8988T (cell line): ENCODE measurements at regions not wholly inside any gene's neighbourhood (a gene's known extent, or its start where the extent isn't known, plus 50 kb on each side); places are given as distances from the start of the nearest gene placed in this dataset.

Source experiments
- DNase-seq: peaks from one replicate; pipeline ENCODE4 v3.0.0; 2011

- no peak for DNase-seq
Observed at GRCh38 chr18:51862051-51862715, 477.8 kb upstream of the DCC start.

- no peak for DNase-seq
Observed at GRCh38 chr18:51864219-51864965, 475.6 kb upstream of the DCC start.

- DNase-seq: no peak
Observed at GRCh38 chr18:51865538-51865937, 474.5 kb upstream of the DCC start.

- no peak for DNase-seq
Observed at GRCh38 chr18:51867767-51868166, 472.2 kb upstream of the DCC start.

GRCh38 chr18:51878724-51879123 is 461.3 kb upstream of the DCC start:
- no peak for DNase-seq

- DNase-seq: no peak
Observed at GRCh38 chr18:51879329-51879728, 460.7 kb upstream of the DCC start.

GRCh38 chr18:51881394-51881793 is 458.6 kb upstream of the DCC start:
- no peak for DNase-seq

GRCh38 chr18:51884039-51884438 is 456.0 kb upstream of the DCC start:
- DNase-seq: no peak

GRCh38 chr18:51890762-51891161 is 449.2 kb upstream of the DCC start:
- no peak for DNase-seq

- DNase-seq: no peak
Observed at GRCh38 chr18:51891876-51892275, 448.1 kb upstream of the DCC start.

- no peak for DNase-seq
Observed at GRCh38 chr18:51897884-51898283, 442.1 kb upstream of the DCC start.

- DNase-seq: no peak
Observed at GRCh38 chr18:51907687-51908597, 432.1 kb upstream of the DCC start.

GRCh38 chr18:51908598-51908944 is 431.4 kb upstream of the DCC start:
- no peak for DNase-seq

GRCh38 chr18:51911584-51911983 is 428.4 kb upstream of the DCC start:
- no peak for DNase-seq

GRCh38 chr18:51912381-51912780 is 427.6 kb upstream of the DCC start:
- no peak for DNase-seq

GRCh38 chr18:51915176-51915575 is 424.8 kb upstream of the DCC start:
- no peak for DNase-seq

GRCh38 chr18:51921862-51922261 is 418.1 kb upstream of the DCC start:
- no peak for DNase-seq

- DNase-seq: no peak
Observed at GRCh38 chr18:51933903-51934302, 406.1 kb upstream of the DCC start.

GRCh38 chr18:51936115-51936514 is 403.9 kb upstream of the DCC start:
- DNase-seq: no peak

- DNase-seq: no peak
Observed at GRCh38 chr18:51941999-51942398, 398.0 kb upstream of the DCC start.

- DNase-seq: no peak
Observed at GRCh38 chr18:51943281-51943680, 396.7 kb upstream of the DCC start.

GRCh38 chr18:51946946-51947345 is 393.1 kb upstream of the DCC start:
- DNase-seq: no peak

GRCh38 chr18:51952844-51953243 is 387.2 kb upstream of the DCC start:
- no peak for DNase-seq

GRCh38 chr18:51953521-51953920 is 386.5 kb upstream of the DCC start:
- no peak for DNase-seq
